H1 (cell line): ENCODE measurements at regions not wholly inside any gene's neighbourhood (a gene's known extent, or its start where the extent isn't known, plus 50 kb on each side); places are given as distances from the start of the nearest gene placed in this dataset.

Experiments
- CTCF ChIA-PET: fragments of 300-600 bp; sonication (Branson Sonifier 250); formaldehyde crosslinking; loops from one replicate; lab custom pipeline; 2021; ENCODE audit not compliant: partially characterized antibody; lab: Charles Lee
- POLR2A ChIA-PET: fragments of 300-600 bp; sonication (Branson Sonifier 250); formaldehyde crosslinking; loops from one replicate; lab custom pipeline; 2021; ENCODE audit warnings: inconsistent platforms; ENCODE audit not compliant: partially characterized antibody; lab: Charles Lee
- DNase-seq, 2 experiments: peaks; one replicate each; pipeline versions ENCODE4 v3.0.0 to v3.0.0-alpha.2; 2010 to 2022; ENCODE audit warnings: low spot score in 2 of 2, low read depth in 1 of 2, mixed read lengths in 1 of 2
- FAIRE-seq: peaks from 2 replicates; lab custom pipeline; 2011; peaks lifted over from hg19 to GRCh38; lab: Jason Lieb, UNC
- H2AFZ ChIP-seq: 2 replicates; pipeline ENCODE4 v1.8.1; 2012; ENCODE audit warnings: low read length, inconsistent platforms
- H2AK5ac ChIP-seq: 2 replicates; pipeline ENCODE4 v1.6.1; 2013; ENCODE audit warnings: low read depth, low read length
- H2BK120ac ChIP-seq: replicated peaks from 2 replicates; pipeline ENCODE3; 2013; ENCODE audit warnings: low read depth, low read length, inconsistent platforms
- H2BK12ac ChIP-seq: 2 replicates; pipeline ENCODE4 v1.6.1; 2013; ENCODE audit warnings: low read depth, low read length
- H2BK15ac ChIP-seq: 2 replicates; pipeline ENCODE4 v1.6.1; 2013; ENCODE audit warnings: low read length
- H2BK20ac ChIP-seq: 2 replicates; pipeline ENCODE4 v1.6.1; 2013; ENCODE audit warnings: low read length
- H2BK5ac ChIP-seq: 2 replicates; pipeline ENCODE4 v1.6.1; 2013; ENCODE audit warnings: low read depth, low read length
- H3K14ac ChIP-seq: 2 replicates; pipeline ENCODE4 v1.6.1; 2013; ENCODE audit warnings: inconsistent platforms; ENCODE audit not compliant: insufficient read length
- H3K18ac ChIP-seq: 2 replicates; pipeline ENCODE4 v1.6.1; 2013; ENCODE audit warnings: low read length; ENCODE audit errors: extremely low read depth
- H3K23ac ChIP-seq: 2 replicates; pipeline ENCODE4 v1.6.1; 2013; ENCODE audit warnings: inconsistent platforms; ENCODE audit not compliant: insufficient read length
- H3K23me2 ChIP-seq: 2 replicates; pipeline ENCODE4 v1.6.1; 2013; ENCODE audit warnings: low read depth, low read length
- H3K27ac ChIP-seq: 2 replicates; pipeline ENCODE4 v1.6.1; 2011; ENCODE audit warnings: low read depth, low read length, inconsistent platforms
- H3K27me3 ChIP-seq, 4 experiments: replicated peaks in 1 of 4; 1 replicate in 1 of 4; 2 replicates in 3 of 4; pipeline versions ENCODE4 v1.6.1 to v1.8.1; 2011 to 2013; ENCODE audit warnings: low read length in 3 of 4, mild to moderate bottlenecking in 3 of 4, inconsistent platforms in 2 of 4, mixed read lengths in 2 of 4, moderate library complexity in 1 of 4; ENCODE audit not compliant: control insufficient read depth in 3 of 4, insufficient read depth in 3 of 4; ENCODE audit errors: extremely low read depth in 1 of 4
- H3K36me3 ChIP-seq, 4 experiments: 2 replicates each; pipeline versions ENCODE4 v1.6.1 to v1.8.1; 2011 to 2013; ENCODE audit warnings: mild to moderate bottlenecking in 4 of 4, low read length in 3 of 4, moderate library complexity in 2 of 4, control low read depth in 1 of 4, inconsistent platforms in 1 of 4; ENCODE audit not compliant: insufficient read depth in 4 of 4, control insufficient read depth in 2 of 4
- H3K4ac ChIP-seq: replicated peaks from 2 replicates; pipeline ENCODE3; 2013; ENCODE audit warnings: low read length, low read depth, mixed read lengths, inconsistent platforms; ENCODE audit not compliant: insufficient read length
- H3K4me1 ChIP-seq, 4 experiments: replicated peaks in 1 of 4; 1 replicate in 1 of 4; 2 replicates in 3 of 4; pipeline versions ENCODE4 v1.6.1 to v1.8.1; 2011 to 2013; ENCODE audit warnings: low read length in 3 of 4, inconsistent platforms in 2 of 4, mixed read lengths in 1 of 4; ENCODE audit not compliant: insufficient read depth in 4 of 4, control insufficient read depth in 3 of 4
- H3K4me2 ChIP-seq, 2 experiments: 2 replicates each; pipeline versions ENCODE4 v1.6.1 to v1.8.1; 2011 to 2013; ENCODE audit warnings: low read depth in 2 of 2, low read length in 2 of 2, control low read depth in 1 of 2, inconsistent platforms in 1 of 2, mild to moderate bottlenecking in 1 of 2; ENCODE audit not compliant: insufficient read depth in 1 of 2
- H3K4me3 ChIP-seq, 4 experiments: fragments of 200-600, 300-600 bp in 1 of 4; sonication (generic), shearing (Covaris generic), sonication (Bioruptor Twin) in 1 of 4; 2 replicates each; pipeline versions ENCODE4 v1.5.1 to v1.8.1; 2011 to 2016; ENCODE audit warnings: low read length in 4 of 4, low read depth in 3 of 4, control low read depth in 2 of 4, inconsistent platforms in 2 of 4, mild to moderate bottlenecking in 2 of 4, mixed read lengths in 1 of 4, moderate library complexity in 1 of 4; ENCODE audit not compliant: insufficient read depth in 2 of 4; ENCODE audit errors: extremely low read depth in 1 of 4
- H3K56ac ChIP-seq: replicated peaks from 2 replicates; pipeline ENCODE3; 2013; ENCODE audit warnings: low read depth, mild to moderate bottlenecking, mixed read lengths, low read length, inconsistent platforms; ENCODE audit not compliant: insufficient read length
- H3K79me1 ChIP-seq: 2 replicates; pipeline ENCODE4 v1.6.1; 2013; ENCODE audit warnings: low read depth, low read length, control low read depth
- H3K79me2 ChIP-seq, 2 experiments: 2 replicates each; pipeline versions ENCODE4 v1.6.1 to v1.8.1; 2012 to 2013; ENCODE audit warnings: low read length in 2 of 2, mild to moderate bottlenecking in 2 of 2, inconsistent platforms in 1 of 2; ENCODE audit not compliant: insufficient read depth in 2 of 2, control insufficient read depth in 1 of 2
- H3K9ac ChIP-seq, 4 experiments: replicated peaks in 1 of 4; 1 replicate in 1 of 4; 2 replicates in 3 of 4; pipeline versions ENCODE4 v1.6.1 to v1.8.1; 2011 to 2013; ENCODE audit warnings: low read depth in 3 of 4, low read length in 3 of 4, control low read depth in 2 of 4, mild to moderate bottlenecking in 2 of 4, moderate library complexity in 2 of 4, inconsistent platforms in 1 of 4; ENCODE audit errors: extremely low read depth in 1 of 4
- H3K9me3 ChIP-seq, 2 experiments: 2 replicates each; pipeline versions ENCODE4 v1.6.1 to v1.8.1; 2012 to 2013; ENCODE audit warnings: mild to moderate bottlenecking in 2 of 2, moderate library complexity in 2 of 2, control low read depth in 1 of 2, inconsistent platforms in 1 of 2, low read depth in 1 of 2, low read length in 1 of 2, mixed read lengths in 1 of 2; ENCODE audit not compliant: insufficient read depth in 2 of 2
- H4K20me1 ChIP-seq, 2 experiments: replicated peaks in 1 of 2; 2 replicates each; pipeline versions ENCODE3 to v1.8.1; 2011 to 2013; ENCODE audit warnings: inconsistent platforms in 2 of 2, low read length in 2 of 2, mild to moderate bottlenecking in 1 of 2; ENCODE audit not compliant: insufficient read depth in 2 of 2, control insufficient read depth in 1 of 2
- H4K5ac ChIP-seq: 2 replicates; pipeline ENCODE4 v1.6.1; 2013; ENCODE audit warnings: low read length, low read depth, mixed read lengths, inconsistent platforms; ENCODE audit not compliant: insufficient read length
- H4K8ac ChIP-seq: 2 replicates; pipeline ENCODE4 v1.8.0; 2013; ENCODE audit warnings: mild to moderate bottlenecking, moderate library complexity, low read length, inconsistent platforms; ENCODE audit not compliant: insufficient read depth; ENCODE audit errors: extremely low read depth
- H4K91ac ChIP-seq: replicated peaks from 2 replicates; pipeline ENCODE3; 2013; ENCODE audit warnings: low read length, mixed read lengths, inconsistent platforms; ENCODE audit not compliant: insufficient read length
- CTBP2 ChIP-seq: IDR thresholded peaks from 2 replicates; pipeline ENCODE4 v1.7.0; 2011; ENCODE audit warnings: borderline replicate concordance, mild to moderate bottlenecking, moderate library complexity, mixed read lengths, low read length; ENCODE audit not compliant: insufficient read depth, insufficient read length
- CTCF ChIP-seq, 3 experiments: IDR thresholded peaks; 1 replicate in 2 of 3; 2 replicates in 1 of 3; pipeline versions ENCODE4 v1.5.1 to v1.6.1; 2011; ENCODE audit warnings: low read length in 3 of 3, mild to moderate bottlenecking in 3 of 3, inconsistent platforms in 2 of 3, low read depth in 1 of 3, moderate library complexity in 1 of 3; ENCODE audit not compliant: insufficient read depth in 1 of 3; ENCODE audit errors: control extremely low read depth in 1 of 3
- KDM4A ChIP-seq: IDR thresholded peaks from one replicate; pipeline ENCODE4 v1.7.1; 2012; ENCODE audit warnings: low read depth, mild to moderate bottlenecking, moderate library complexity, low read length, inconsistent platforms; ENCODE audit not compliant: severe bottlenecking
- RNF2 ChIP-seq: fragments of 200-900, 300-1000 bp; sonication (generic); IDR thresholded peaks from 2 replicates; pipeline ENCODE4 v1.7.1; 2016; ENCODE audit warnings: borderline replicate concordance, low read depth, mild to moderate bottlenecking, antibody characterized with exemption, low read length; ENCODE audit not compliant: poor library complexity, severe bottlenecking; ENCODE audit errors: missing control alignments
- TBP ChIP-seq: IDR thresholded peaks from 2 replicates; pipeline ENCODE4 v1.6.1; 2011; ENCODE audit warnings: low read depth, low read length, improper control_type of control experiment
- WGBS, 2 experiments: shearing (Covaris generic) in 1 of 2; methylation state at CpG; one replicate each; pipeline versions ENCODE4 v1.1.6 to v1.1.7; 2013 to 2015; ENCODE audit warnings: low lambda C conversion rate in 2 of 2, mixed read lengths in 2 of 2, inconsistent platforms in 1 of 2, low coverage in 1 of 2, missing lambda C conversion rate in 1 of 2; ENCODE audit not compliant: insufficient replicate concordance in 2 of 2, insufficient coverage in 1 of 2, insufficient read length in 1 of 2; ENCODE audit errors: extremely low coverage in 1 of 2, missing lambda C conversion rate in 1 of 2; 5-methylcytosine and 5-hydroxymethylcytosine counted together

GRCh38 chr5:68883436-68883835 is 210.4 kb upstream of the SLC30A5 start:
- no peaks in the 10 kb centered on the region for H3K79me1 ChIP-seq
- H4K5ac ChIP-seq = no peak overlapping the region
- H3K23ac ChIP-seq = no peak overlapping the region
- POLR2A ChIA-PET = interaction anchor here (0.6 kb wide), 1 partner anchor 417 kb away, joined by 3 read pairs; no protein-coding TSS in a partner anchor
- no peak overlapping the region for H2AK5ac ChIP-seq
- H3K4ac ChIP-seq = no peak overlapping the region
- peak overlapping the region; percentile 80 for H4K91ac ChIP-seq
- H2BK5ac ChIP-seq = no peak overlapping the region
- no peaks in the 10 kb centered on the region for H3K79me2 ChIP-seq
- 0 out of 2 replicates have a peak overlapping the region, but pooled peaks have one; percentile 31 for H4K8ac ChIP-seq
- no peak overlapping the region for H3K9ac ChIP-seq
- no peaks in the 10 kb centered on the region for H3K9me3 ChIP-seq
- CTCF ChIA-PET = interaction anchor here (1.2 to 3.3 kb wide), 3 partner anchors 11 to 28 kb away, joined by 3 to 10 read pairs (median 6); no protein-coding TSS in a partner anchor
- H3K4me1 ChIP-seq = no peaks in the 10 kb centered on the region; a peak in 2 of 7 replicates
- H3K56ac ChIP-seq = no peak overlapping the region
- peak overlapping the region; percentile 61; the same call in 1 of the 2 replicates for H2BK20ac ChIP-seq
- no peaks in the 10 kb centered on the region for H4K20me1 ChIP-seq
- H2BK120ac ChIP-seq = no peak overlapping the region
- H2BK15ac ChIP-seq = no peak overlapping the region
- DNase-seq (no peak), FAIRE-seq (no peak)
- 73% methylated on average over 8 of the region's 8 CpGs; no CpG with 5 or more reads in 1 of the 2 experiments for WGBS, 2 experiments
- H3K27ac ChIP-seq = no peak overlapping the region
- peak overlapping the region; percentile 80; the same call in 1 of the 2 replicates for H2BK12ac ChIP-seq
- no peaks in the 10 kb centered on the region; a peak in 1 of 7 replicates for H3K27me3 ChIP-seq
- H3K14ac ChIP-seq = no peak overlapping the region
- 0 out of 2 replicates have a peak overlapping the region, but pooled peaks have one; percentile 55 for H3K18ac ChIP-seq
- H3K36me3 ChIP-seq = no peaks in the 10 kb centered on the region
- peak overlapping the region; percentile 62; the same call in 1 of the 2 replicates for H2AFZ ChIP-seq
- no peak overlapping the region for H3K4me3 ChIP-seq
- H3K23me2 ChIP-seq = no peaks in the 10 kb centered on the region
- H3K4me2 ChIP-seq = no peak overlapping the region
- TF ChIP-seq TBP (no peak), CTCF (IDR thresholded peaks at IDR 0.05; ENCODE audit: control extremely low read depth in 1 of 3, insufficient read depth in 1 of 3, low read depth in 1 of 3, low read length in 3 of 3) (no peak), RNF2 (no peak), CTBP2 (no peak), KDM4A (no peak)
